ENCODE measurements at regions not wholly inside any gene's neighbourhood (a gene's known extent, or its start where the extent isn't known, plus 50 kb on each side); places are given as distances from the start of the nearest gene placed in this dataset.

GRCh38 chr12:124395986-124396385, 101.1 kb downstream of the RFLNA start:
- peak; percentile 50 for DNase-seq (ENCODE audit: low read depth)

GRCh38 chr12:124395284-124395752, 100.4 kb downstream of the RFLNA start:
- DNase-seq (ENCODE audit: low read depth), result peak; percentile 75

- peak; percentile 89 for DNase-seq (ENCODE audit: low read depth)
Measured at GRCh38 chr12:124394462-124395128, 99.7 kb downstream of the RFLNA start.

GRCh38 chr12:124393831-124394230, 98.9 kb downstream of the RFLNA start:
- no peak for DNase-seq (ENCODE audit: low read depth)

GRCh38 chr12:124393414-124393790, 98.5 kb downstream of the RFLNA start:
- no peak for DNase-seq (ENCODE audit: low read depth)

- DNase-seq (ENCODE audit: low read depth), result peak; percentile 93
Measured at GRCh38 chr12:124392667-124393413, 97.9 kb downstream of the RFLNA start.

- peak; percentile 88 for DNase-seq (ENCODE audit: low read depth)
Measured at GRCh38 chr12:124392271-124392666, 97.4 kb downstream of the RFLNA start.

- DNase-seq (ENCODE audit: low read depth), result peak; percentile 82
Measured at GRCh38 chr12:124391340-124392261, 96.7 kb downstream of the RFLNA start.

GRCh38 chr12:124390442-124391097, 95.7 kb downstream of the RFLNA start:
- peak; percentile 89 for DNase-seq (ENCODE audit: low read depth)

GRCh38 chr12:124389725-124390441, 95.0 kb downstream of the RFLNA start:
- DNase-seq (ENCODE audit: low read depth), result no peak

GRCh38 chr12:124389138-124389724, 94.3 kb downstream of the RFLNA start:
- DNase-seq (ENCODE audit: low read depth), result peak; percentile 89

- peak; percentile 91 for DNase-seq (ENCODE audit: low read depth)
Measured at GRCh38 chr12:124388679-124389137, 93.8 kb downstream of the RFLNA start.

GRCh38 chr12:124388038-124388671, 93.3 kb downstream of the RFLNA start:
- DNase-seq (ENCODE audit: low read depth), result peak; percentile 19

GRCh38 chr12:124387528-124387911, 92.6 kb downstream of the RFLNA start:
- DNase-seq (ENCODE audit: low read depth), result peak; percentile 20

GRCh38 chr12:124386661-124387527, 92.0 kb downstream of the RFLNA start:
- peak; percentile 42 for DNase-seq (ENCODE audit: low read depth)

GRCh38 chr12:124386059-124386458, 91.2 kb downstream of the RFLNA start:
- peak; percentile 71 for DNase-seq (ENCODE audit: low read depth)

GRCh38 chr12:124385219-124385969, 90.5 kb downstream of the RFLNA start:
- DNase-seq (ENCODE audit: low read depth), result peak; percentile 96

- DNase-seq (ENCODE audit: low read depth), result no peak
Measured at GRCh38 chr12:124384299-124384894, 89.5 kb downstream of the RFLNA start.
